Body of pancreas (tissue), 4 donors: ENCODE measurements at regions not wholly inside any gene's neighbourhood (a gene's known extent, or its start where the extent isn't known, plus 50 kb on each side); places are given as distances from the start of the nearest gene placed in this dataset.
"Not testable (repeated sequence)": the region's sequence is repeated elsewhere in the genome, so short reads cannot be mapped to it uniquely, and the experiment has no call there.

Experiments
- ATAC-seq: fragments of 150-250 bp; one replicate; pipeline ENCODE4 v1.9.1; 2016
- DNase-seq, 4 donors: peaks; one replicate each; pipeline ENCODE4 v3.0.0-alpha.2; 2019
- H3K27ac ChIP-seq, 4 donors: fragments of 200-600 bp; sonication (generic); 1 replicate in 3 of 4; 2 replicates in 1 of 4; pipeline versions ENCODE4 v1.5.1 to v1.6.1; 2016 to 2019; ENCODE audit warnings: mild to moderate bottlenecking in 1 of 4, mixed read lengths in 1 of 4, moderate library complexity in 1 of 4
- H3K27me3 ChIP-seq, 2 donors: fragments of 200-600 bp; sonication (generic); one replicate each; pipeline ENCODE4 v1.6.0; 2016; ENCODE audit warnings: mild to moderate bottlenecking in 1 of 2
- H3K36me3 ChIP-seq, 2 donors: fragments of 200-600 bp; sonication (generic); replicated peaks in 1 of 2; 2 replicates each; pipeline ENCODE4 v1.5.1; 2016; ENCODE audit warnings: low read depth in 2 of 2; ENCODE audit not compliant: insufficient read depth in 1 of 2
- H3K4me1 ChIP-seq: fragments of 200-600 bp; sonication (generic); one replicate; pipeline ENCODE4 v1.6.0; 2016
- H3K4me3 ChIP-seq, 2 donors: fragments of 200-600 bp; sonication (generic); 1 replicate in 1 of 2; 2 replicates in 1 of 2; pipeline ENCODE4 v1.5.1; 2016 to 2019
- H3K9me3 ChIP-seq, 3 donors: fragments of 200-600 bp; sonication (generic); 1 replicate in 2 of 3; 2 replicates in 1 of 3; pipeline ENCODE4 v1.5.1; 2016
- POLR2A ChIP-seq, 3 donors: fragments of 450-650 bp; IDR thresholded peaks; one replicate each; pipeline ENCODE4 v1.6.1; 2016; ENCODE audit warnings: antibody characterized with exemption in 3 of 3, mild to moderate bottlenecking in 2 of 3
- WGBS, 2 donors: methylation state at CpG; one replicate each; pipeline ENCODE4 v1.1.5; 2017; 5-methylcytosine and 5-hydroxymethylcytosine counted together
- intact Hi-C: fragments of 100-400 bp; cut with DNase I; formaldehyde crosslinking; loops from one replicate; pipeline ENCODE4 v1.15.1; 2023
- TF ChIP-seq, protein P1 (sequence below), 7 experiments: fragments of 450-650 bp in 4 of 7; fragments of 200-600 bp in 3 of 7; sonication (generic) in 3 of 7; IDR thresholded peaks; one replicate each; pipeline ENCODE4 v1.5.1; 2016 to 2019; ENCODE audit warnings: antibody characterized with exemption in 7 of 7

DNA sequence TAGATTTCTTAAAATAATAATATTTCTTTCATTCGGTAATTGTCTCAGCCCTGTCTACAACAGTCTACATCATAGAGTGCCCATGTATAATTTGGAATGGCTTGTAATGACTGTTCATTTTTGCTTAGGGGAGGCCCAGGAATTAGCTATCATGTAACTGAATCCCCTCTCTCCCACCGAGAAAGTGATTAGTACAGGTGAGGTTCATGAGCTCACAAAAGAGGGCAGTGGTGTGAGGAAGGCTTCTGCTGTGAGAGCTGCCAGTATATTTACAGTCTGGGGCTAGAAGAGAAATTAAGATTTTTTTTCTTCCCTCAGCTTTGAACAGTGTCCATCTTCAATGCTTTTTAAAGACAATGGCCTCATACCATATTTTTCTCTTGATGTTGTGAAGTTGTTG, 340.7 kb downstream of the ADGRL2 start:
- H3K4me1 ChIP-seq = no peaks in the 10 kb centered on the region
- ATAC-seq = no peak
- WGBS, 2 donors = 71 to 75% methylated on average over 2 of the region's 2 CpGs
- H3K36me3 ChIP-seq = no peaks in the 10 kb centered on the region
- no peaks in the 10 kb centered on the region for H3K9me3 ChIP-seq
- H3K4me3 ChIP-seq = no peak overlapping the region
- intact Hi-C loops = no loop called here
- TF ChIP-seq, protein P1, sequence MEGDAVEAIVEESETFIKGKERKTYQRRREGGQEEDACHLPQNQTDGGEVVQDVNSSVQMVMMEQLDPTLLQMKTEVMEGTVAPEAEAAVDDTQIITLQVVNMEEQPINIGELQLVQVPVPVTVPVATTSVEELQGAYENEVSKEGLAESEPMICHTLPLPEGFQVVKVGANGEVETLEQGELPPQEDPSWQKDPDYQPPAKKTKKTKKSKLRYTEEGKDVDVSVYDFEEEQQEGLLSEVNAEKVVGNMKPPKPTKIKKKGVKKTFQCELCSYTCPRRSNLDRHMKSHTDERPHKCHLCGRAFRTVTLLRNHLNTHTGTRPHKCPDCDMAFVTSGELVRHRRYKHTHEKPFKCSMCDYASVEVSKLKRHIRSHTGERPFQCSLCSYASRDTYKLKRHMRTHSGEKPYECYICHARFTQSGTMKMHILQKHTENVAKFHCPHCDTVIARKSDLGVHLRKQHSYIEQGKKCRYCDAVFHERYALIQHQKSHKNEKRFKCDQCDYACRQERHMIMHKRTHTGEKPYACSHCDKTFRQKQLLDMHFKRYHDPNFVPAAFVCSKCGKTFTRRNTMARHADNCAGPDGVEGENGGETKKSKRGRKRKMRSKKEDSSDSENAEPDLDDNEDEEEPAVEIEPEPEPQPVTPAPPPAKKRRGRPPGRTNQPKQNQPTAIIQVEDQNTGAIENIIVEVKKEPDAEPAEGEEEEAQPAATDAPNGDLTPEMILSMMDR (IDR thresholded peaks at IDR 0.05) = no peak
- TF ChIP-seq POLR2A (IDR thresholded peaks at IDR 0.05) = no peak
- no peaks in the 10 kb centered on the region for H3K27me3 ChIP-seq
- no peak overlapping the region for H3K27ac ChIP-seq
- no peak for DNase-seq

DNA sequence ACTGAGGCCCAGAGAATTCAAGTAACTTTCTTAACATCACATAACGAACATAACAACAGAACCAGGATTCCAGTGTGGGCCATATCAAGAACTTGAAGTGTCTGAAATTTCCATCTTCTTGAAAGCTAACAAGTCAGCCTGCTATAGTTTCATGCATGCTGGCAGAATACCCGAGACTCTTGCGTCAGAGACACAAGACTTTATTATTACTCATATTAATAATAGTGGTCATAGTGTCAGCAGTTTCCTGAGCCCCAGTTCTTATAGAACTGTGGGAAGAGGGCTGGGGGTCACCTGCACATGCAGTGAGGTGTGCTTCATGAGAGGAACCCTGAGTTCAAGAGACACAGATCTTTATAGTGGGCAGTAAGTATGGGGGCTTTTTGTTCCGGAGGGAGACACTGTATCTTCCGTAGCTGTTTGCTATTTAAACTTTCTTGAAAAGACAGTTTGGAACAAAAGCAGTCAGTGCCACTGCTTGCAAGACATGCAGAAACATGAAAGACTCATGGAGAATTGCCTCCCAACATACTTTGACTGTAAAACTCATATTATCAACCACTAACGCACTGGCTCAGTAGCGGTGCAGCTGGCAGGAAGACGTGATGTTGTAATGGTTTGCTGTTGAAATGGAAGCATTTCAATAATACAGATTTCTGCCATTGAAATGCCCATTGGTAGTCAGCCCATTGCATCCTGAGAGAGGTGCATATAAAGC, 339.2 kb downstream of the ADGRL2 start:
- intact Hi-C loops = no loop called here
- TF ChIP-seq, protein P1 (IDR thresholded peaks at IDR 0.05) = no peak
- no peak for TF ChIP-seq POLR2A (IDR thresholded peaks at IDR 0.05)
- Histone ChIP-seq H3K4me1 (no peaks in the 10 kb centered on the region), H3K27ac (no peak overlapping the region), H3K36me3 (no peaks in the 10 kb centered on the region), H3K27me3 (no peaks in the 10 kb centered on the region), H3K4me3 (no peak overlapping the region), H3K9me3 (no peaks in the 10 kb centered on the region)
- no peak for ATAC-seq
- WGBS, 2 donors = 82 to 86% methylated on average over 8 of the region's 8 CpGs
- DNase-seq = no peak

DNA sequence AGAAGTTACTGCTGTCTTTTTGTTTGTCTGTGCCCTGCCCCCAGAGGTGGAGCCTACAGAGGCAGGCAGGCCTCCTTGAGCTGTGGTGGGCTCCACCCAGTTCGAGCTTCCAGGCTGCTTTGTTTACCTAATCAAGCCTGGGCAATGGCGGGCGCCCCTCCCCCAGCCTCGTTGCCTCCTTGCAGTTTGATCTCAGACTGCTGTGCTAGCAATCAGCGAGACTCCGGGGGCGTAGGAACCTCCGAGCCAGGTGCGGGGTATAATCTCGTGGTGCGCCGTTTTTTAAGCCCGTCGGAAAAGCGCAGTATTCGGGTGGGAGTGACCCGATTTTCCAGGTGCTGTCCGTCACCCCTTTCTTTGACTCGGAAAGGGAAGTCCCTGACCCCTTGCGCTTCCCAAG, 335.6 kb downstream of the ADGRL2 start:
- H3K4me1 ChIP-seq, intact Hi-C loops, ATAC-seq, DNase-seq, H3K9me3 ChIP-seq, H3K27me3 ChIP-seq, H3K27ac ChIP-seq, H3K36me3 ChIP-seq, H3K4me3 ChIP-seq: not testable (repeated sequence)
- WGBS, 2 donors = 83 to 95% methylated on average over 14 to 18 of the region's 20 CpGs

DNA sequence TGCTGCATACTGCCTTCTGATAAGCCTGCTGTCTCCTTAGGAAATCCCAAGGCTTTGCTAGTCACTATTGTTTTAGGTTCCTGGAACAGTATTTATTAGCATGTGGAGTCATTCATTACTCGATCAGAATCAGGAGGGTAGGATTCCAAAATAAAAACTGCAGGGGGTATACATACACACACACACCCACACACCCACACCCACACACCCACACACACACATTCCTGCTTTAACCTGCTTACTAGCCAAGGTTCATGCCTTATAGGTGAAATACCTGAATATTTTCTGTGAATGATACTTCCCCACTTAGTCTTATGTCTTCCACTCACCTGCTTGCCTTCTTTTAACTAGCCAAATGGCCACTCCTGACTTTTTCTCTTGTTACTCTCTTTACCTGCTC, 325.1 kb downstream of the ADGRL2 start:
- DNase-seq = no peak
- TF ChIP-seq POLR2A (IDR thresholded peaks at IDR 0.05) = no peak
- TF ChIP-seq, protein P1 (IDR thresholded peaks at IDR 0.05) = no peak
- Histone ChIP-seq H3K36me3 (no peaks in the 10 kb centered on the region), H3K27me3 (no peaks in the 10 kb centered on the region), H3K27ac (no peak overlapping the region), H3K4me1 (no peaks in the 10 kb centered on the region), H3K9me3 (no peaks in the 10 kb centered on the region), H3K4me3 (no peak overlapping the region)
- WGBS, 2 donors = 55 to 58% methylated on average over 1 of the region's 1 CpG
- intact Hi-C loops = no loop called here
- ATAC-seq = no peak

DNA sequence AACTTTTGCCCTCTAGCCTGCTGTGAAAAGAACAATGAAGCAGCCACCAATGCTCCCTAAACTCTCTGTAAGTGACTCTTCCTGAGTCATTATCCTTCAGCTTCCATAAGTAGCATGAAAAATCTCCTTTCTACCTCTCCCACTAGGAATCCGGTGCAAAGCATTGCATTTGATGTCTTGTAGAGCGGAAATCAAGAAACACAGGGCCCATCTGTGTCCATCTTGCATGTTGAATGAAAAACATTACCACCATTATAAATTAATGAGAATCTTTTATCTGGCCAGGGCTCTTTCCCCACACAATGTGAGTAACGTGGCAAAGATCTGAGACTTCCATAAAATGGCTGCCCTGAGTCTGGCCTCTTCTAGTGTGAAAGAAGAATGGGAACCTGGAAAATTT, 324.4 kb downstream of the ADGRL2 start:
- DNase-seq (no peak), ATAC-seq (no peak)
- intact Hi-C loops = no loop called here
- H3K4me3 ChIP-seq = no peak overlapping the region
- 79 to 92% methylated on average over 3 of the region's 3 CpGs for WGBS, 2 donors
- TF ChIP-seq POLR2A (IDR thresholded peaks at IDR 0.05) = no peak
- TF ChIP-seq, protein P1 (IDR thresholded peaks at IDR 0.05) = no peak
- no peaks in the 10 kb centered on the region for H3K36me3 ChIP-seq
- H3K27ac ChIP-seq = no peak overlapping the region
- H3K4me1 ChIP-seq = no peaks in the 10 kb centered on the region
- H3K27me3 ChIP-seq = no peaks in the 10 kb centered on the region
- H3K9me3 ChIP-seq = no peaks in the 10 kb centered on the region
